PFSK-1 (cell line): ENCODE measurements at regions not wholly inside any gene's neighbourhood (a gene's known extent, or its start where the extent isn't known, plus 50 kb on each side); places are given as distances from the start of the nearest gene placed in this dataset.

Experiments used
- POLR2AphosphoS5 ChIP-seq: IDR thresholded peaks from 2 replicates; pipeline ENCODE4 v1.6.1; 2012; ENCODE audit warnings: low read depth, mild to moderate bottlenecking, control low read depth, low read length, moderate library complexity
- SIN3A ChIP-seq: IDR thresholded peaks from 2 replicates; pipeline ENCODE4 v1.6.1; 2012; ENCODE audit warnings: mild to moderate bottlenecking, low read length, moderate library complexity, borderline replicate concordance; ENCODE audit not compliant: insufficient read depth
- TAF1 ChIP-seq: IDR thresholded peaks from 2 replicates; pipeline ENCODE4 v1.6.1; 2012; ENCODE audit warnings: low read length, control low read depth, borderline replicate concordance; ENCODE audit not compliant: insufficient read depth

GRCh38 chr6:23340271-23340670 is 770.9 kb downstream of the HDGFL1 start:
- TF ChIP-seq TAF1 (no peak), POLR2AphosphoS5 (no peak), SIN3A (no peak)
